ENCODE measurements at regions not wholly inside any gene's neighbourhood (a gene's known extent, or its start where the extent isn't known, plus 50 kb on each side); places are given as distances from the start of the nearest gene placed in this dataset.

GRCh38 chrX:109184506-109185139 lies 297.3 kb downstream of the GUCY2F start:
- peak overlapping the region; percentile 34; the same call in 1 of the 3 replicates for H3K4me3 Mint-ChIP-seq
- no peaks in the 10 kb centered on the region for H3K9me2 ChIP-seq (ENCODE audit: insufficient read depth)
- no peak overlapping the region for H3K4me3 ChIP-seq
- no peaks in the 10 kb centered on the region for H3K36me3 ChIP-seq (ENCODE audit: insufficient read depth)
- H3K4me1 Mint-ChIP-seq: peaks cover 33% of the 10 kb centered on the region
- H3K79me2 ChIP-seq (replicated peaks; ENCODE audit: insufficient read depth): no peaks in the 10 kb centered on the region
- H3K27me3 ChIP-seq (ENCODE audit: insufficient read depth): no peaks in the 10 kb centered on the region
- ATAC-seq (peak; percentile 62), DNase-seq (ENCODE audit: low spot score) (peak; percentile 37)
- peaks cover 9% of the 10 kb centered on the region; the same call in 1 of the 2 replicates for H3K4me1 ChIP-seq (ENCODE audit: insufficient read depth)
- no peaks in the 10 kb centered on the region for H4K20me1 ChIP-seq (replicated peaks; ENCODE audit: insufficient read depth)
- H3K27ac ChIP-seq (ENCODE audit: low read depth): peak overlapping the region; percentile 82
- TF ChIP-seq ZNF114 (CRISPR knock-in tag; IDR thresholded peaks at IDR 0.05): no peak
- TF ChIP-seq JUNB (IDR thresholded peaks at IDR 0.05; ENCODE audit: unreplicated experiment): no peak
- TF ChIP-seq EZH2phosphoT487 (IDR thresholded peaks at IDR 0.05; ENCODE audit: unreplicated experiment): no peak
- TF ChIP-seq POLR2AphosphoS5 (IDR thresholded peaks at IDR 0.05; ENCODE audit: low read depth): no peak
- TF ChIP-seq CREB1 (CRISPR knock-in tag; IDR thresholded peaks at IDR 0.05; ENCODE audit: low read depth): no peak
- TF ChIP-seq STAT1 (IDR thresholded peaks at IDR 0.05; ENCODE audit: unreplicated experiment): no peak
- TF ChIP-seq ETS1 (IDR thresholded peaks at IDR 0.05): no peak
- no peak for TF ChIP-seq CTCF (conservative IDR thresholded peaks at IDR 0.05; ENCODE audit: low read depth in 2 of 2)
- TF ChIP-seq ZNF331 (CRISPR knock-in tag; IDR thresholded peaks at IDR 0.05; ENCODE audit: low read depth): no peak
- no peak; the same call in 1 of the 2 replicates for TF ChIP-seq NANOG (IDR thresholded peaks at IDR 0.05; ENCODE audit: borderline replicate concordance)
- TF ChIP-seq EZH2 (IDR thresholded peaks at IDR 0.05; ENCODE audit: low read depth, unreplicated experiment): no peak
- TF ChIP-seq REST (IDR thresholded peaks at IDR 0.05; ENCODE audit: unreplicated experiment): no peak
- TF ChIP-seq ZNF462 (CRISPR knock-in tag; IDR thresholded peaks at IDR 0.05): no peak
- H2AFZ ChIP-seq: no peak overlapping the region
- peaks cover 4% of the 10 kb centered on the region; the same call in 2 of the 3 replicates for H3K9me3 Mint-ChIP-seq
- peak overlapping the region; percentile 37 for H3K4me2 ChIP-seq
- H3F3A ChIP-seq (replicated peaks; ENCODE audit: low read depth): no peaks in the 10 kb centered on the region
- peak overlapping the region; percentile 80 for H3K27ac Mint-ChIP-seq
- H3K36me3 Mint-ChIP-seq (ENCODE audit: low read depth): peaks cover 9% of the 10 kb centered on the region; the same call in 1 of the 3 replicates
- peaks cover 3% of the 10 kb centered on the region for H3K27me3 Mint-ChIP-seq (ENCODE audit: insufficient read depth, low read depth, poor library complexity)
